NCI-H2107 (cell line): ENCODE measurements at regions not wholly inside any gene's neighbourhood (a gene's known extent, or its start where the extent isn't known, plus 50 kb on each side); places are given as distances from the start of the nearest gene placed in this dataset.

Source experiments
- DNase-seq: peaks from one replicate; lab custom pipeline; 2025; lab: John Stamatoyannopoulos, UW

GRCh38 chr21:38556390-38556789 lies 58.1 kb upstream of the ERG start:
- DNase-seq = no peak

- DNase-seq = no peak
Observed at GRCh38 chr21:38561205-38561604, 62.9 kb upstream of the ERG start.

- DNase-seq = no peak
Observed at GRCh38 chr21:38561613-38562581, 63.6 kb upstream of the ERG start.

- DNase-seq = no peak
Observed at GRCh38 chr21:38567335-38567969, 69.2 kb upstream of the ERG start.

GRCh38 chr21:38567970-38568360 lies 69.7 kb upstream of the ERG start:
- no peak for DNase-seq

GRCh38 chr21:38569733-38570132 lies 71.5 kb upstream of the ERG start:
- no peak for DNase-seq

- no peak for DNase-seq
Observed at GRCh38 chr21:38570596-38570995, 72.3 kb upstream of the ERG start.

- no peak for DNase-seq
Observed at GRCh38 chr21:38574895-38575575, 76.8 kb upstream of the ERG start.

GRCh38 chr21:38577887-38578286 lies 79.6 kb upstream of the ERG start:
- DNase-seq = no peak

GRCh38 chr21:38590449-38591217 lies 92.4 kb upstream of the ERG start:
- DNase-seq = no peak

GRCh38 chr21:38591218-38591537 lies 92.9 kb upstream of the ERG start:
- DNase-seq = no peak

- DNase-seq = no peak
Observed at GRCh38 chr21:38596264-38597042, 98.2 kb upstream of the ERG start.

GRCh38 chr21:38597421-38597820 lies 99.1 kb upstream of the ERG start:
- DNase-seq = no peak

- DNase-seq = no peak
Observed at GRCh38 chr21:38598413-38598812, 100.1 kb upstream of the ERG start.

- no peak for DNase-seq
Observed at GRCh38 chr21:38599381-38599975, 101.2 kb upstream of the ERG start.

GRCh38 chr21:38600106-38600505 lies 101.8 kb upstream of the ERG start:
- DNase-seq = no peak

GRCh38 chr21:38605236-38605635 lies 107.0 kb upstream of the ERG start:
- no peak for DNase-seq

- no peak for DNase-seq
Observed at GRCh38 chr21:38609580-38609979, 111.3 kb upstream of the ERG start.

GRCh38 chr21:38610623-38611251 lies 112.5 kb upstream of the ERG start:
- DNase-seq = no peak

- DNase-seq = no peak
Observed at GRCh38 chr21:38611277-38611676, 113.0 kb upstream of the ERG start.

GRCh38 chr21:38613686-38614085 lies 115.4 kb upstream of the ERG start:
- DNase-seq = no peak
